ENCODE measurements at regions not wholly inside any gene's neighbourhood (a gene's known extent, or its start where the extent isn't known, plus 50 kb on each side); places are given as distances from the start of the nearest gene placed in this dataset.

DNA sequence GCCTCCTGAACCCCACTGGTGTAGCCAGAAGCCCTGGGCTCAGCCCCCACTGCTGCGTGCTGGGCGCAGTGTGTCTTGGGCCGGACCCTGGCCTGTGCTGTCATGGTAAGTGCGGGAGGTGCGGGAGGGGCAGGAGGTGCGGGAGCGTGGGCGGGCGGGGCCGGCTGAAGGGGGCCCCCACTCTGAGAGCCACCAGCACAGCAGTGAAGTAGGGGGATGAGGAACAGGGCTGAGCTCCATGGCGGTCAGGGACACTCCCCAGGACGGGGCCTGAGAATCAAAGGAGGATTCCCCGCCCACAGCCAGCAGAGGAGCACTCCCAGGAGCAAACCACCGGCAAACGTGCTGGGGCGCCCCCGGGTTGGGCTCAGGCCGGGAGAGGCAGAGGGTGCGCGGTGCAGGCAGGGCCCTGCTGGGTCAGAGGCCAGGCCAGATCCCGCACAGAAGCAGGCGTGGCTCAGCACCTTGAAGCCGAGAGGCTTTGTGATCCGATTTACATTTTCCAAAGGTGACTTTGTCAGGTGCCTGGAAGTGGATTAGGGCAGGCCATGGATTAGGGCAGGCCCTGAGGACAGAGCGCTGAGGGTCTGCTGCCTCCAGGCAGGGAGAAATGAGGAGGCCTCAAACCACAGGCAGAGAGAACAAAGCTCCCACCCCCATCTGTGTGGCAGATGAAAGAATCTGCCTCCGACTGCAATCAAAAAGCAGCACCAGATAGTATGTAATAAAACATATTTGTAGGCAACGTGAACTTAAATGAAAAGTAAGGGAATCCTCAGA lies 152.0 kb upstream of the RAB6C start:
- no peaks in the 10 kb centered on the region for H3K4me1 ChIP-seq (ENCODE audit: control insufficient read depth, extremely low read depth, insufficient read depth, low read length)
- no peaks in the 10 kb centered on the region for H3K27me3 ChIP-seq (ENCODE audit: control insufficient read depth, extremely low read depth, insufficient read depth, low read length)
- H2AFZ ChIP-seq (ENCODE audit: control insufficient read depth, low read length), result no peak overlapping the region
- H3K4me2 ChIP-seq (ENCODE audit: control insufficient read depth, extremely low read depth, insufficient read depth, low read depth, low read length), result no peak overlapping the region
- no peak overlapping the region for H3K4me3 ChIP-seq (ENCODE audit: control insufficient read depth in 2 of 3, extremely low read depth in 1 of 3, insufficient read depth in 2 of 3, low read depth in 1 of 3, low read length in 3 of 3)
- no peaks in the 10 kb centered on the region for H3K36me3 ChIP-seq (ENCODE audit: control insufficient read depth in 2 of 2, extremely low read depth in 1 of 2, insufficient read depth in 2 of 2, low read length in 2 of 2)
- TF ChIP-seq EZH2 (IDR thresholded peaks at IDR 0.05; ENCODE audit: low read length), result no peak
- TF ChIP-seq, protein P1, sequence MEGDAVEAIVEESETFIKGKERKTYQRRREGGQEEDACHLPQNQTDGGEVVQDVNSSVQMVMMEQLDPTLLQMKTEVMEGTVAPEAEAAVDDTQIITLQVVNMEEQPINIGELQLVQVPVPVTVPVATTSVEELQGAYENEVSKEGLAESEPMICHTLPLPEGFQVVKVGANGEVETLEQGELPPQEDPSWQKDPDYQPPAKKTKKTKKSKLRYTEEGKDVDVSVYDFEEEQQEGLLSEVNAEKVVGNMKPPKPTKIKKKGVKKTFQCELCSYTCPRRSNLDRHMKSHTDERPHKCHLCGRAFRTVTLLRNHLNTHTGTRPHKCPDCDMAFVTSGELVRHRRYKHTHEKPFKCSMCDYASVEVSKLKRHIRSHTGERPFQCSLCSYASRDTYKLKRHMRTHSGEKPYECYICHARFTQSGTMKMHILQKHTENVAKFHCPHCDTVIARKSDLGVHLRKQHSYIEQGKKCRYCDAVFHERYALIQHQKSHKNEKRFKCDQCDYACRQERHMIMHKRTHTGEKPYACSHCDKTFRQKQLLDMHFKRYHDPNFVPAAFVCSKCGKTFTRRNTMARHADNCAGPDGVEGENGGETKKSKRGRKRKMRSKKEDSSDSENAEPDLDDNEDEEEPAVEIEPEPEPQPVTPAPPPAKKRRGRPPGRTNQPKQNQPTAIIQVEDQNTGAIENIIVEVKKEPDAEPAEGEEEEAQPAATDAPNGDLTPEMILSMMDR (optimal IDR thresholded peaks at IDR 0.05 in 1 of 3, IDR thresholded peaks at IDR 0.05 in 1 of 3, conservative IDR thresholded peaks at IDR 0.05 in 1 of 3; ENCODE audit: extremely low read depth in 1 of 3, insufficient read depth in 2 of 3, low read length in 3 of 3), result no peak
- H3K79me2 ChIP-seq (ENCODE audit: control insufficient read depth, insufficient read depth, low read length), result no peaks in the 10 kb centered on the region
- dilution Hi-C loops (cut with MboI; ENCODE audit: extremely low pct_ligation_motif_present, low sequenced_read_pairs), result no loop called here
- H3K9ac ChIP-seq (ENCODE audit: control insufficient read depth, extremely low read depth, insufficient read depth, low read length), result no peak overlapping the region
- H3K27ac ChIP-seq (ENCODE audit: control insufficient read depth, insufficient read depth, low read length), result no peak overlapping the region
- FAIRE-seq (no peak), DNase-seq (ENCODE audit: low read depth, low spot score) (no peak)
- no peaks in the 10 kb centered on the region for H3K9me3 ChIP-seq (ENCODE audit: control insufficient read depth, low read depth, low read length)
- H3K9me1 ChIP-seq (ENCODE audit: control insufficient read depth, extremely low read depth, insufficient read depth, low read length), result no peaks in the 10 kb centered on the region
- no peaks in the 10 kb centered on the region for H4K20me1 ChIP-seq (ENCODE audit: control insufficient read depth, extremely low read depth, insufficient read depth, low read length)

DNA sequence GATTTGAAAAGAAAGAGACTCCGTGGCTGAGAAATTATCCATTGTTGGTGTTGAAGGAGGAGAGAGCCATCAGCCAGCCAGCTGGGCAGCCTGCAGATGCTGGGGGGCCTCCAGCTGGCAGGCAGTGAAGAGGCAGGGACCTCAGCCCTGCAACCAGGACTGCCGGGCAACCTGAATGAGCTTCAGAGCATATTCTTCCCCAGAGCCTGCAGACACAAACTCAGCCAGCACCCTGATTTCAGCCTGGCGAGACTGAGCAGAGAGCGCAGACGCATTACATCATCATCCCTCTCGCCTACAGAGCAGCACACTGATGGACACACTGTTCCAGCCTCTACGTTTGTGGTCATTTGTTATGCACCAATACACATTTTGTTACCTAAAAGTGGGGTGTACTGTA lies 150.7 kb upstream of the RAB6C start:
- H4K20me1 ChIP-seq (ENCODE audit: control insufficient read depth, extremely low read depth, insufficient read depth, low read length), result no peaks in the 10 kb centered on the region
- no peaks in the 10 kb centered on the region for H3K9me3 ChIP-seq (ENCODE audit: control insufficient read depth, low read depth, low read length)
- H3K79me2 ChIP-seq (ENCODE audit: control insufficient read depth, insufficient read depth, low read length), result no peaks in the 10 kb centered on the region
- H3K4me2 ChIP-seq (ENCODE audit: control insufficient read depth, extremely low read depth, insufficient read depth, low read depth, low read length), result no peak overlapping the region
- no peak overlapping the region for H2AFZ ChIP-seq (ENCODE audit: control insufficient read depth, low read length)
- FAIRE-seq (no peak), DNase-seq (ENCODE audit: low read depth, low spot score) (no peak)
- dilution Hi-C loops (cut with MboI; ENCODE audit: extremely low pct_ligation_motif_present, low sequenced_read_pairs), result no loop called here
- no peaks in the 10 kb centered on the region for H3K4me1 ChIP-seq (ENCODE audit: control insufficient read depth, extremely low read depth, insufficient read depth, low read length)
- no peaks in the 10 kb centered on the region for H3K36me3 ChIP-seq (ENCODE audit: control insufficient read depth in 2 of 2, extremely low read depth in 1 of 2, insufficient read depth in 2 of 2, low read length in 2 of 2)
- no peaks in the 10 kb centered on the region for H3K27me3 ChIP-seq (ENCODE audit: control insufficient read depth, extremely low read depth, insufficient read depth, low read length)
- H3K9ac ChIP-seq (ENCODE audit: control insufficient read depth, extremely low read depth, insufficient read depth, low read length), result no peak overlapping the region
- H3K4me3 ChIP-seq (ENCODE audit: control insufficient read depth in 2 of 3, extremely low read depth in 1 of 3, insufficient read depth in 2 of 3, low read depth in 1 of 3, low read length in 3 of 3), result no peak overlapping the region
- no peaks in the 10 kb centered on the region for H3K9me1 ChIP-seq (ENCODE audit: control insufficient read depth, extremely low read depth, insufficient read depth, low read length)
- no peak overlapping the region for H3K27ac ChIP-seq (ENCODE audit: control insufficient read depth, insufficient read depth, low read length)
- no peak for TF ChIP-seq EZH2 (IDR thresholded peaks at IDR 0.05; ENCODE audit: low read length)
- TF ChIP-seq, protein P1 (optimal IDR thresholded peaks at IDR 0.05 in 1 of 3, IDR thresholded peaks at IDR 0.05 in 1 of 3, conservative IDR thresholded peaks at IDR 0.05 in 1 of 3; ENCODE audit: extremely low read depth in 1 of 3, insufficient read depth in 2 of 3, low read length in 3 of 3), result no peak
